ENCODE measurements at regions not wholly inside any gene's neighbourhood (a gene's known extent, or its start where the extent isn't known, plus 50 kb on each side); places are given as distances from the start of the nearest gene placed in this dataset.

DNA sequence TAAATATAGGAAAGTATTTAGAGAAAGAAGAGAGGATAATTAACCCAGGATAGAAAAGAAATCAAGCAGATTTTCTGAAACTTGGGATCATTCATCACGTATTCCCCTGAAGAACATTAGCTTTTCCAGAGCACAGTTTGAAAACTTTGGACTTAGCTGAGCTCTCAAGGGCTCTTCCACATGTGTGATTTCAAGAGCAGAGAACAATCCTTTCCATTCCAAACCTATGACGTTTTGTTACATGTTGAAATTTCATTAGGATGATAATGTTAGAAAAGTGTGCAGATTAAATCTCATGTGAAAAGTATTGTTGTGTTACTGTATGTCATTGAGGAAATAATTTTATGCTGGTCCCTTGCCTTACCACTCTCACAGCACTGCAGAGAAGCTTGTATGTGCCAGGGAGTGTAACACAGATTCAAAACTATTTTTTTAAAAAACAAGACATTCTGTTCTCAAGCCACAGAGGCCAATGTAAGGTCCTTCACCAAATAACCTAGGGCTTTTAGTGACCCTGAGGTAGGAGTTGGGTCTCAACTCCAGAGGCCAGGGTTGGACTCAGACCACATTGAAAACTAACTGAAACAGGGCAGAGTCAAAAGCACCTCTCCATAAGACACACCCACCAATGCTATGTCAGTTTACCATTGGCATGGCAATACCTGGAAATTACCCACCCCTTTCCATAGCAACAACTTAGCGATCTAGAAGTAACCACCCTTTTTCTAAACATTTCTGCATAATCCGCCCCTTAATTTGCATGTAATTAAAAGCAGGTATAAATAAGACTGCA is 141.3 kb downstream of the ANXA5 start:
- DNase-seq = no peak
- Histone ChIP-seq H2AFZ (no peak overlapping the region), H3K9me3 (ENCODE audit: insufficient read depth, low read depth) (no peaks in the 10 kb centered on the region), H3K9me2 (ENCODE audit: insufficient read depth) (no peaks in the 10 kb centered on the region), H3K36me3 (ENCODE audit: low read depth) (no peaks in the 10 kb centered on the region), H3K4me3 (no peak overlapping the region), H3K4me2 (no peak overlapping the region), H3F3A (ENCODE audit: insufficient read depth, low read depth) (no peaks in the 10 kb centered on the region), H3K79me2 (ENCODE audit: low read depth) (no peaks in the 10 kb centered on the region), H3K4me1 (replicated peaks; ENCODE audit: insufficient read depth) (no peaks in the 10 kb centered on the region), H4K20me1 (ENCODE audit: insufficient read depth) (no peaks in the 10 kb centered on the region), H3K27ac (no peak overlapping the region), H3K27me3 (ENCODE audit: insufficient read depth, low read depth) (no peaks in the 10 kb centered on the region)
- ChIA-PET POLR2A (ENCODE audit: unreplicated experiment) (no interaction called here), CTCF (no interaction called here)
- intact Hi-C loops (cut with micrococcal nuclease; ENCODE audit: unreplicated experiment) = no loop called here
- BruUV-seq (replicated peaks) = no TSS peak
- TF ChIP-seq EZH2 (IDR thresholded peaks at IDR 0.05; ENCODE audit: low read depth) = no peak
- TF ChIP-seq, protein P1, sequence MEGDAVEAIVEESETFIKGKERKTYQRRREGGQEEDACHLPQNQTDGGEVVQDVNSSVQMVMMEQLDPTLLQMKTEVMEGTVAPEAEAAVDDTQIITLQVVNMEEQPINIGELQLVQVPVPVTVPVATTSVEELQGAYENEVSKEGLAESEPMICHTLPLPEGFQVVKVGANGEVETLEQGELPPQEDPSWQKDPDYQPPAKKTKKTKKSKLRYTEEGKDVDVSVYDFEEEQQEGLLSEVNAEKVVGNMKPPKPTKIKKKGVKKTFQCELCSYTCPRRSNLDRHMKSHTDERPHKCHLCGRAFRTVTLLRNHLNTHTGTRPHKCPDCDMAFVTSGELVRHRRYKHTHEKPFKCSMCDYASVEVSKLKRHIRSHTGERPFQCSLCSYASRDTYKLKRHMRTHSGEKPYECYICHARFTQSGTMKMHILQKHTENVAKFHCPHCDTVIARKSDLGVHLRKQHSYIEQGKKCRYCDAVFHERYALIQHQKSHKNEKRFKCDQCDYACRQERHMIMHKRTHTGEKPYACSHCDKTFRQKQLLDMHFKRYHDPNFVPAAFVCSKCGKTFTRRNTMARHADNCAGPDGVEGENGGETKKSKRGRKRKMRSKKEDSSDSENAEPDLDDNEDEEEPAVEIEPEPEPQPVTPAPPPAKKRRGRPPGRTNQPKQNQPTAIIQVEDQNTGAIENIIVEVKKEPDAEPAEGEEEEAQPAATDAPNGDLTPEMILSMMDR (conservative IDR thresholded peaks at IDR 0.05) = no peak

DNA sequence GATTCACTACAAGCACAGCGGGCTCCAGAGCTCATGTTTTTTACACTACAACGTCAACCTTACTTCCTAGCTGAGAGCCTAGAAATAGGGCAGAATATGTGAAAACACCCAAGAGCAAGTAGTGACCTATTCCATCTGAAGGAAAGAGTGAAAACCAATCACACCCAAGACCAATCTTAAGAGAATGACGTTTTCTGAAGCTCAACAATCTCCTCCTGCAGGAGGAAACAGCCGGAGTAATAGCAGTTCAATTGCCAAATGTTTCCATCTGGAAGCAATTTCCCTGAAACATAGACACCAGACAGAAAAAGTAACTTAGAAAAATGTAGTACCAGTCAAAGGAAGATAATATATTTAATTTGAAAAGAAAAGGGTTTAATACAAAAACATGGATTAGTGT is 142.4 kb downstream of the ANXA5 start:
- no peaks in the 10 kb centered on the region for H3K9me2 ChIP-seq (ENCODE audit: insufficient read depth)
- DNase-seq = no peak
- CTCF ChIA-PET = no interaction called here
- POLR2A ChIA-PET (ENCODE audit: unreplicated experiment) = no interaction called here
- no peaks in the 10 kb centered on the region for H4K20me1 ChIP-seq (ENCODE audit: insufficient read depth)
- H3K9me3 ChIP-seq (ENCODE audit: insufficient read depth, low read depth) = no peaks in the 10 kb centered on the region
- no peak overlapping the region for H3K4me2 ChIP-seq
- H3K4me3 ChIP-seq = no peak overlapping the region
- TF ChIP-seq, protein P1 (conservative IDR thresholded peaks at IDR 0.05) = no peak
- no peak for TF ChIP-seq EZH2 (IDR thresholded peaks at IDR 0.05; ENCODE audit: low read depth)
- peaks cover 6% of the 10 kb centered on the region; the same call in 1 of the 2 replicates for H3K27me3 ChIP-seq (ENCODE audit: insufficient read depth, low read depth)
- H3K27ac ChIP-seq = no peak overlapping the region
- H3K79me2 ChIP-seq (ENCODE audit: low read depth) = no peaks in the 10 kb centered on the region
- no peaks in the 10 kb centered on the region for H3K36me3 ChIP-seq (ENCODE audit: low read depth)
- no peak overlapping the region for H2AFZ ChIP-seq
- H3F3A ChIP-seq (ENCODE audit: insufficient read depth, low read depth) = no peaks in the 10 kb centered on the region
- intact Hi-C loops (cut with micrococcal nuclease; ENCODE audit: unreplicated experiment) = no loop called here
- no TSS peak for BruUV-seq (replicated peaks)
- no peaks in the 10 kb centered on the region for H3K4me1 ChIP-seq (replicated peaks; ENCODE audit: insufficient read depth)

DNA sequence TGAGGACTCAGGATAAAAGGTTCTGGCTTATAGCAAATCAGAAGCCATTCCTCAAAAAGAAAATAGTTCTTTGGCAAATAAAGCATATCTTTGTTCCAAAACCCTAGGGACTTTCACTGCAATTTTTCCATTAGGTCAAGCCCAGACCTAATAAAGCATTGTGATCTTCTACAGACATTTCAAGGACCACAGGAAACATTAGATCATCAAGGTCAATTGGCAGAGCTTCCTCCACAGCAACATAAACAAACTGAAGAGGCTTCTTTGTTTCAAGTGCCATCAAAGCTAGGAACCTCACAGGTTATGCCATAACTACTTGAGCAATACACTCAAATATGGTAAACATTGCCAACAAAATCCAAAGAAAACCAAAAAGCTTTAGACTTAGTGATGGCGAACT is 144.9 kb downstream of the ANXA5 start:
- H3K79me2 ChIP-seq (ENCODE audit: low read depth) = no peaks in the 10 kb centered on the region
- H3K4me2 ChIP-seq = no peak overlapping the region
- H3F3A ChIP-seq (ENCODE audit: insufficient read depth, low read depth) = no peaks in the 10 kb centered on the region
- no peaks in the 10 kb centered on the region for H3K9me3 ChIP-seq (ENCODE audit: insufficient read depth, low read depth)
- peaks cover 27% of the 10 kb centered on the region; the same call in 1 of the 2 replicates for H3K27me3 ChIP-seq (ENCODE audit: insufficient read depth, low read depth)
- H3K27ac ChIP-seq = no peak overlapping the region
- BruUV-seq (replicated peaks) = no TSS peak
- no peak overlapping the region for H3K4me3 ChIP-seq
- ChIA-PET POLR2A (ENCODE audit: unreplicated experiment) (no interaction called here), CTCF (no interaction called here)
- no peaks in the 10 kb centered on the region for H3K36me3 ChIP-seq (ENCODE audit: low read depth)
- intact Hi-C loops (cut with micrococcal nuclease; ENCODE audit: unreplicated experiment) = no loop called here
- H2AFZ ChIP-seq = no peak overlapping the region
- no peaks in the 10 kb centered on the region for H3K4me1 ChIP-seq (replicated peaks; ENCODE audit: insufficient read depth)
- H3K9me2 ChIP-seq (ENCODE audit: insufficient read depth) = no peaks in the 10 kb centered on the region
- no peak for TF ChIP-seq EZH2 (IDR thresholded peaks at IDR 0.05; ENCODE audit: low read depth)
- TF ChIP-seq, protein P1 (conservative IDR thresholded peaks at IDR 0.05) = no peak
- H4K20me1 ChIP-seq (ENCODE audit: insufficient read depth) = no peaks in the 10 kb centered on the region
- no peak for DNase-seq
